Skeletal muscle tissue (tissue), 3 donors: ENCODE measurements at regions not wholly inside any gene's neighbourhood (a gene's known extent, or its start where the extent isn't known, plus 50 kb on each side); places are given as distances from the start of the nearest gene placed in this dataset.

ENCODE experiments used
- H3K27ac ChIP-seq: one replicate; pipeline ENCODE4 v1.7.0; 2013; ENCODE audit warnings: mild to moderate bottlenecking, low read depth, low read length, inconsistent platforms
- H3K27me3 ChIP-seq, 3 donors: one replicate each; pipeline ENCODE4 v1.7.0; 2013; ENCODE audit warnings: low read length in 3 of 3; ENCODE audit not compliant: control insufficient read depth in 3 of 3, insufficient read depth in 3 of 3
- H3K36me3 ChIP-seq, 3 donors: one replicate each; pipeline ENCODE4 v1.7.0; 2013; ENCODE audit warnings: low read length in 3 of 3; ENCODE audit not compliant: control insufficient read depth in 3 of 3, insufficient read depth in 3 of 3
- H3K4me1 ChIP-seq, 3 donors: one replicate each; pipeline ENCODE4 v1.7.0; 2013; ENCODE audit warnings: low read length in 3 of 3, mild to moderate bottlenecking in 3 of 3; ENCODE audit not compliant: control insufficient read depth in 3 of 3, insufficient read depth in 3 of 3
- H3K4me3 ChIP-seq, 3 donors: one replicate each; pipeline ENCODE4 v1.7.0; 2013; ENCODE audit warnings: low read length in 3 of 3
- H3K9ac ChIP-seq, 3 donors: one replicate each; pipeline ENCODE4 v1.7.0; 2013; ENCODE audit warnings: low read length in 3 of 3, mild to moderate bottlenecking in 3 of 3, moderate library complexity in 2 of 3, low read depth in 1 of 3
- H3K9me3 ChIP-seq, 3 donors: one replicate each; pipeline ENCODE4 v1.7.0; 2013; ENCODE audit warnings: low read length in 3 of 3; ENCODE audit not compliant: control insufficient read depth in 3 of 3
- donor health status: Osteomylitis.

- H3K36me3 ChIP-seq = no peaks in the 10 kb centered on the region
- H3K4me3 ChIP-seq = no peak overlapping the region
- H3K9ac ChIP-seq = no peak overlapping the region
- H3K9me3 ChIP-seq = no peaks in the 10 kb centered on the region
- no peaks in the 10 kb centered on the region for H3K4me1 ChIP-seq
- H3K27ac ChIP-seq = no peak overlapping the region
- peaks cover 0 to 11% (median 7%) of the 10 kb centered on the region in 3 donors for H3K27me3 ChIP-seq
These were observed 158.0 kb upstream of the TWIST2 start for GRCh38 chr2:238689871-238690389.

GRCh38 chr2:238690511-238690910 lies 157.4 kb upstream of the TWIST2 start:
- Histone ChIP-seq H3K4me1 (no peaks in the 10 kb centered on the region), H3K27me3 (peaks cover 0 to 11% (median 7%) of the 10 kb centered on the region in 3 donors), H3K27ac (no peak overlapping the region), H3K9ac (no peak overlapping the region), H3K4me3 (no peak overlapping the region), H3K9me3 (no peaks in the 10 kb centered on the region), H3K36me3 (no peaks in the 10 kb centered on the region)

GRCh38 chr2:238691596-238692491 lies 156.0 kb upstream of the TWIST2 start:
- H3K36me3 ChIP-seq = no peaks in the 10 kb centered on the region
- H3K27ac ChIP-seq = no peak overlapping the region
- H3K4me1 ChIP-seq = no peaks in the 10 kb centered on the region
- H3K4me3 ChIP-seq = no peak overlapping the region
- no peaks in the 10 kb centered on the region for H3K9me3 ChIP-seq
- H3K9ac ChIP-seq = no peak overlapping the region
- peaks cover 0 to 11% (median 7%) of the 10 kb centered on the region in 3 donors for H3K27me3 ChIP-seq

GRCh38 chr2:238692562-238692961 lies 155.3 kb upstream of the TWIST2 start:
- Histone ChIP-seq H3K4me3 (no peak overlapping the region), H3K9me3 (no peaks in the 10 kb centered on the region), H3K9ac (no peak overlapping the region), H3K27me3 (peaks cover 0 to 11% (median 7%) of the 10 kb centered on the region in 3 donors), H3K4me1 (no peaks in the 10 kb centered on the region), H3K36me3 (no peaks in the 10 kb centered on the region), H3K27ac (no peak overlapping the region)

- Histone ChIP-seq H3K9ac (no peak overlapping the region), H3K4me3 (no peak overlapping the region), H3K27ac (no peak overlapping the region), H3K4me1 (no peaks in the 10 kb centered on the region), H3K27me3 (peaks cover 0 to 11% (median 7%) of the 10 kb centered on the region in 3 donors), H3K9me3 (no peaks in the 10 kb centered on the region), H3K36me3 (no peaks in the 10 kb centered on the region)
These were observed 154.4 kb upstream of the TWIST2 start for GRCh38 chr2:238693337-238694093.

GRCh38 chr2:238694136-238694755 lies 153.6 kb upstream of the TWIST2 start:
- Histone ChIP-seq H3K4me1 (no peaks in the 10 kb centered on the region), H3K9ac (no peak overlapping the region), H3K36me3 (no peaks in the 10 kb centered on the region), H3K27ac (no peak overlapping the region), H3K4me3 (no peak overlapping the region), H3K27me3 (peaks cover 0 to 11% (median 7%) of the 10 kb centered on the region in 3 donors), H3K9me3 (no peaks in the 10 kb centered on the region)

- H3K4me1 ChIP-seq = no peaks in the 10 kb centered on the region
- H3K27ac ChIP-seq = no peak overlapping the region
- no peak overlapping the region for H3K9ac ChIP-seq
- H3K4me3 ChIP-seq = no peak overlapping the region
- peaks cover 0 to 11% (median 7%) of the 10 kb centered on the region in 3 donors for H3K27me3 ChIP-seq
- no peaks in the 10 kb centered on the region for H3K9me3 ChIP-seq
- no peaks in the 10 kb centered on the region for H3K36me3 ChIP-seq
These were observed 153.0 kb upstream of the TWIST2 start for GRCh38 chr2:238694922-238695321.

- no peak overlapping the region for H3K4me3 ChIP-seq
- H3K9ac ChIP-seq = no peak overlapping the region
- no peak overlapping the region for H3K27ac ChIP-seq
These were observed 152.3 kb upstream of the TWIST2 start for GRCh38 chr2:238695538-238695937.

GRCh38 chr2:238696331-238696730 lies 151.6 kb upstream of the TWIST2 start:
- no peak overlapping the region for H3K9ac ChIP-seq
- no peaks in the 10 kb centered on the region for H3K9me3 ChIP-seq
- H3K27me3 ChIP-seq = peaks cover 0 to 6% (median 3%) of the 10 kb centered on the region in 3 donors
- H3K27ac ChIP-seq = no peak overlapping the region
- H3K4me1 ChIP-seq = no peaks in the 10 kb centered on the region
- H3K36me3 ChIP-seq = no peaks in the 10 kb centered on the region
- no peak overlapping the region for H3K4me3 ChIP-seq

More at GRCh38 chr2:238695538-238695937, 152.3 kb upstream of the TWIST2 start:
- Histone ChIP-seq H3K9me3 (no peaks in the 10 kb centered on the region), H3K27me3 (peaks cover 0 to 11% (median 3%) of the 10 kb centered on the region in 3 donors), H3K4me1 (no peaks in the 10 kb centered on the region), H3K36me3 (no peaks in the 10 kb centered on the region)
